HG03520 (cell line): ENCODE measurements at regions not wholly inside any gene's neighbourhood (a gene's known extent, or its start where the extent isn't known, plus 50 kb on each side); places are given as distances from the start of the nearest gene placed in this dataset.
"Not testable (repeated sequence)": the region's sequence is repeated elsewhere in the genome, so short reads cannot be mapped to it uniquely, and the experiment has no call there.

Experiments used
- ATAC-seq: cut with Tn5 transposase; IDR thresholded peaks from one replicate; pipeline ENCODE4 v1.9.1; 2021; ENCODE audit warnings: mild to moderate bottlenecking, moderate library complexity; ENCODE audit not compliant: unreplicated experiment

DNA sequence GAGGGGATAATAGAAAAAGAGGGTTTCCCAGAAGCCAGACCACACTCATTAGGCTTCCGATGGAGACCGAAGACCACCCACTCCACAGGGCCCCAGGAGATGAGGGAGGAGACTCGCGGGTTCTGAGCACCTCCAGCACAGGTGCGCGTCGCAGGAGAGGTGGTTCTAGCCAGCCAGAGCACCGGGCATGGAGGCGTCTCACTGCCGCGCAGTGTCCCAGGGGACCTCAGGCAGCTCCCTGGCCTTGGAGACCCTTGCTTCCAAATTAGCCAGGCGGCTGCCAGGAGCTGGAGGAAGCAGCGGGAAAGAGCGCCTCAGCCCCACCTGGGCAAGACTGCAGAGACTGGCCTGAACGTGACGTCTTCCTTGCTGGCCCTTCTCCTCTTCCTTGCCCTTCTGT, 115.4 kb upstream of the FBXL7 start:
- ATAC-seq, result no peak

DNA sequence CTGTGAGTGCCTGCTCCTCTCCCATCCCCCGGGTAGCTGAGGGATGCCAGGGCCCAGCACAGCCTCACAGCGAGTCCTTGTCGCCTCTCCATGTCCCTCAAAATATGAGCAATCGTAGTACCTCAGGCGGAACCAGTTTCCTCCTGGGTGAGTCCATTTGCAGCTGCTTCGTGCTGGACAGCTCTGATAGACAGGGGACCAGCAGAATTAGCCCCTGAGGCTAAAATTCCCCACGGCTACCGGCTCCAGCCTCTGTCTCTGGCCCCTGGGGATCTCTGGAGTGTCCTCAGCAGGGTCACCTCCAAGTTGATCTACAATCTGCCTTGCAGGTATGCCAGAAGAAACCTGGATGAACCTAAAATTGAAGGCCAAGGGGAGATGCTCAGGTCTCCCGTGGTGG, 115.8 kb upstream of the FBXL7 start:
- no peak for ATAC-seq

DNA sequence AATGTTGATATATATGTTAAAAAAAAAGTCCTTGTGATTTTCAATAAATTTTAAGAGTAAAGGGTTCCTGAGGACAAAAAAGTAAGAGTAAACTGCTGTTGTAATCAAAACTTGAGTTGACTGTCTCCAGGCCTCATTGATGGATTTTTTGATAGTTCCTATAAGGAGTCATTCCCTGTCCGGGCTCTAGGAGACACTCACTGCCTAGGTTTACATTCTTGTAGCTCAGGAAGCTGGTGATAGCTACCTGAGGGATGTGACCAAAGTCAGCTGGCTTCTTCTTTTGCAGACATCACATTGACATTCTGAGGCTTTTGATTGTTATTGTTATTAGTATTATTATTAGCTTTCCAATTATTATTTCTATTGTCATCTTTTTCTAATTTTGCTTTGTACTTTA, 116.5 kb upstream of the FBXL7 start:
- ATAC-seq, result no peak

DNA sequence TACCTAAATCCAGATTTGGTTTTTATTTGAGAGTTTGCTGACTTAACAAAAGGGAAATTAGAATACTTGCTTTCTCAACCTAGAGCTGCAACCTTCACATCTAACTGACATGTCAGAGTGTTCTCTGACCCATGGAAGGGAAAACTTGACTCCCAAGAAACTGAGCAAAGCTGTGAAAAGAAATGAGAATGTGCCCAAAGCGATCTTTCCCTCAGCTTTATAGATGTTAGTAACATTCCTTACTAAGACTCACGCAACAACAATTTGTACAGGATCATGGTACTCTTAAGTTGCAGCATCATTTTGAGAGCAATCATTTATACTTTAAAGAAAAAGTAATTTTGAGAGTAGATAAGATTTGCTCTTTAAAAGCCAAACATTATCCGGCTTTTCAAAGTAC, 117.0 kb upstream of the FBXL7 start:
- no peak for ATAC-seq

DNA sequence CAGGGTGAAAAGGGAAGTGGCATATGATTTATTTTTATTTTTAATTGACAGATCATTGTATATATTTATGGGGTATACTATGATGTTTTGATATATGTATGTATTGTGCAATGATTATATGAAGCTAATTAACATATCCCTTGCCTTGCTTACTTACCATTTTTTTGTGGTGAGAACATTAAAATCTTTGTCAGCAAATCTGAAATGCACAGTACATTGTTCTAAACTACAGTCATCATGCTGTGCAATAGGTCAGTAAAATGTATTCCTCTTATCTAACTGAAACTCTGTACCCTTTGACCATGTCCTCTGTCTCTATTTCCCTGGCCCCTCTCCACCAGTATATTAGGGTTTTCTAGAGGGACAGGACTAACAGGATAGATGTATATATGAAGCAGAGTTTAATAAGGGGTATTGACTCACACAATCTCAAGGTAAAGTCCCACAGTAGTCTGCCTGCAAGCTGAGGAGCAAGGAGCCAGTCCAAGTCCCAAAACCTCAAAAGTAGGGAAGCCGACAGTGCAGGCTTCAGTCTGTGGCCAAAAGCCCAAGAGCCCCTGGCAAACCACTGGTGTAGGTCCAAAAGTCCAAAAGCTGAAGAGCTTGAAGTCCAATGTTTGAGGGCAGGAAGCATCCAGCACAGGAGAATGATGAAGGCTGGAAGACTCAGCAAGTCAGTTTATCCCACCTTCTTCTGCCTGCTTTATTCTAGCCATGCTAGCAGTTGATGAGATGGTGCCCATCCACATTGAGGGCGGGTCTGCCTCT, 122.2 kb upstream of the FBXL7 start:
- no peak for ATAC-seq

DNA sequence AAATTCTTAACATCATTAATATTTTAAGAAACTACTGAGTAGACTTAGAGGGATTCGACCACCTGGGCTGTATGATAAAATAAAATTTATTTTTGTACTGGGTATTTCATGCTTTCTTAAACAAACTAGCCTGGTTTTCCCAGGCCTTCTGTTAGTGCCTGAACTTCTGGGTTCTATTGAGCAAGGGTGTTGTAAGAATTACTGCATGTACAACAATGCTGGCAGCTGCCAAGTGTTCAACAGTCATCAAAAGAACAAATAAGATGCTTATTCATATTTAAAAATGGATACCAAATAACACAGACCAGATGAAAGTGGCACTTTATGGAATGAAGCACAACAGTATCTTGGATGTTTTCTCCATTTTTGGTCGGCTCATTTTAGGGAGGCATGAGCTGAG, 123.2 kb upstream of the FBXL7 start:
- no peak for ATAC-seq

DNA sequence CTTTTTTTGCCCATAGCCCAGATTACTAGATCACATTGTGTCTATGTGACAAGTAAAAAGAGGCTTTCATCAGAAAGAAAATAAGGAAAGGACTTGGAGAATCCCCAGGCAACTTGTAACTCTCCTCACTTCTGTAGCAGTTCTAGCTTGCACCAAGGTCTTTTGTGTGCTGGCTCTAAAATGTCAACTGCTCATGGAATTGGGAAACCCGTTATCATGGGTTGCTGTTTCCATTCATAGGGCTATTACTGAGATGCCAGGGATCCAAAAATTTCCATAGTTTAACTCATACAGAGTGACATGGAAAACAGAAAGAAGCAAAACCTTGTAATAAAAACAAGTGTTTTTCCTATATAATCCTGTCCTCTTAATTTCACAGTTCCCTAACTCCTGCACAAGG, 123.9 kb upstream of the FBXL7 start:
- ATAC-seq, result no peak

DNA sequence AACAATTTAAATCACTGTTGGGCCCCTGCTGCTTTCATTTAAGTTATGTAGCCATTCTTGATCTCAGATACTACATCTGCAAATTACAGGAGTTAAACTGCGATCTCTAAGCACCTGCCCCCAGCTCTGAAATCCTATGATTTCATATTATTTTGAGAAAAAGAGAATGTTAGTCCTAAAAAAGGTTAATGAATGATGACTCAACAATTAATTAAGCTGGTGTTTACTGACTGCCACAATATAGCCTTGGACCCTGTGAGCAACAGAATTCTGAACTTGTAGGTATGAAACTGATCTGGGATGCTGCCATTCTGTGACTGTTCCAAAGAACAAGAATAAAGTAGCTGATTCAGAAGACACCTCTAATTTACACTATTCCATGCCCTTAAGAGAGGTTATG, 124.4 kb upstream of the FBXL7 start:
- ATAC-seq, result no peak

DNA sequence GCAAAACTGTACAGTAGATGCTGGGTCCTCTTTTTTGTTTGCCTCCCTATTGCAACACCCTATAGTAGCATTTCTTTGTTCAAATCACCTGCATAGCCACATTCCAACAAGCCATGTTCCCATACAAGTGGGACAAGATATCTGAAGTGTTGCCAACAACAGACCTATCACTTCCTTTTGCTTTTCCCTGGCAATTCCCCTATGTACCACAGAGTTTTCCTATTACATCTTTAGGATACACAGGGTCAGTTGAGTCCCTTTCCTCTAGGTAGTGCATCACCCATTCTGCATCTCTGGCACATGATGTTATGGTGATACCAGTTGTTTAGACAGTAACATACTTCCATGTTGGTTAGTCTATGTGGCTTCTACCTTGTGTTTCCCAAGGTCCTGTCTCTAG, 125.1 kb upstream of the FBXL7 start:
- no peak for ATAC-seq

DNA sequence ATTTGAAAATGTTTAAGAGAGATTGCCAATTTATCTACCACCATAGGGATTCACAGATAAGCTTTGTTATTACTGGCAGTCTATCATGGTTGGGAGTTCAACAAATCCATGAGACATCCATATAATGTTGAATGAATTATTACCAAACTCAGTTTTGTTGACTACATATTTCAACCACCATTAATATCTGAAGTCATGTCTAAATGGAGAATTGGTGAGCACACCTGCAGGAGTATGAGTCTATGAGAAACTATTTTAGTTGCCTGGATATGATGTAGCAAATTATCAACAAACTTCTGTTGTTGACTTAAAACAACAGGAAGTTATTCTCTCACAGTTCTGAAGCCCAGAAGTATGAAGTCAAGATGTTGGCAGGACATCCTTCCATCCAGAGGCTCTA, 126.8 kb upstream of the FBXL7 start:
- ATAC-seq, result no peak

DNA sequence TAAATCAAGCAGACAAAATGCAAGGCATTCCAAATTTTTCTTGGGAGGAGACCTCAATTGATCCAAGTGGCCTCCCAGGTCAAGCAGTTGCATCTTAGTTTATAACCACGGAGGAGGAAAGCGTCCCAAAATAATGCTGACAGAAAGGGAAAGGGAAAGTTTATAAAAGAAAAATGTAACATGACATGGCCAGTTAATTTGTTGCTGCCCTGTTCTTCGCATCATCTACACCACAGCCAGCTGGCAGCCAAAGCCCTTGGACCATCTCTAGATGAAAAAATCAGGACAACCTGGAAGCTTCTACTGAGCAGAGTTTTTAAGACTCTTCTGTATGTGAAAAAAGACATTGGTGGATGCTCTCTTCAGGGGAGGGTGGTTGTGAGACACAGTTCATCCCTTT, 128.8 kb upstream of the FBXL7 start:
- no peak for ATAC-seq

DNA sequence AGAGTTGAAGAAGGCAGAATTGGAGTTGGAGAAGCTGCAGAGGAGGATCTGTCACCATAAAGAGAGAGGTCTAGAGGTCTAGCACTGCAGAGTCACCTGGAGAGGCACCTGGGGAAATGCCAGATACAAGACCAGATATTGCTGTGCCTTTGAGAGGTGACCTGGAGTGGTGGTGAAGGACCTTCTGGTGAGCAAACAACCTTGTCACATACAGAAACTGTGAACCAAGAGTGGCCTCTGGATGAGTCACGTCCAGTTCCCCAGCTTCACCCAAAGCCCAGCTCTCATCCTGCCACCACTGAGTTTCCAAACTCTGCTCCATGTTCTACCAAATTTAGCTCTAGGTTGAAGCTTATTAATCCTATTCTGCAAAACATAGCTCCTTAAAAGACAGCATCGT, 131.1 kb upstream of the FBXL7 start:
- ATAC-seq, result no peak

DNA sequence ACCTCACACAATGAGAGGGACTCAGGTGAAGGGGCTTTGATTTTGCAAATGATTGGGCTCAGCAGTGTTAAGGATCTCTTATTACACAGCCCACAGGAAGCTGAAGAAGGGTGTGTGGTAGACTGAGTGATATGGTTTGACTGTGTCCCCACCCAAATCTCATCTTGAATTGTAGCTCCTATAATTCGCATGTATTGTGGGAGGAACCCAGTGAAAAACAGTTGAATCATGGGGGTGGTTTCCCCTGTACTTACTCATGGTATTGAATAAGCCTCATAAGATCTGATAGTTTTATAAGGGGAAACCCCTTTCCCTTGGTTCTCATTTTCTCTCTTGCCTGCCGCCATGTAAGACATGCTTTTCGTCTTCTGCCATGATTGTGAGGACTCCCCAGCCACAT, 132.5 kb upstream of the FBXL7 start:
- no peak for ATAC-seq

DNA sequence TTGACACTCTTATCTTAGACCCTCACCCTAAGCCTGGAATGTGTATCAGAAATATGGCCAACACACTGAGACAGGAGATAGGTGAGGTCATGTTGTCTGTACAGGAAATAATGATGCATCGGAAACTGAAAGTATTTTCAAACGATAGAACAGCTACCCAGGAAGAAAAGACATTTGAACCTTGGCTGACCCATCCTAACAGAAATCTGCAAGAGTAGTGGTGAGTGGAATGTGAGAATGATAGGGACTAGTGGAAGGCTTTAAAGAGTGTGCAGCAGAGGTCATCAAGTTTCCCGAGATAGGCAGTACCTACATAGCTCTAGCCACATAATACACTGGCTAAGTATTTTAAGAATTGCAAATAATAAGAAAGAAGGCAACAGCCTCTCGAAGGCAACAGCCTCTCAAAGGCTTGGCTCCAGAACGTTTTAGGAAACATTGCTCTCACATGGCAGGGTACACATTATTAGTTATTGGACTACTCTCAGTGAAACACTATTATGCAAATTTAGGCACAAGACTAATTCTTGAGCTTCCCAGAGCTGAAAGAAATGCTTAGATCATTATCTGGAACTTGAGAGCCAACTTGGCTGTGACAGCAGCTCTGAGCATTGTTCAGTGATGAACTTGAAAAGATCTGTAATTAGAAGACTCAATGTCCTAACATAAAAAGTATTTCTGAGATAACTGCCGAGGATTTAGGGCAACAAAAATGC, 133.1 kb upstream of the FBXL7 start:
- ATAC-seq, result no peak

DNA sequence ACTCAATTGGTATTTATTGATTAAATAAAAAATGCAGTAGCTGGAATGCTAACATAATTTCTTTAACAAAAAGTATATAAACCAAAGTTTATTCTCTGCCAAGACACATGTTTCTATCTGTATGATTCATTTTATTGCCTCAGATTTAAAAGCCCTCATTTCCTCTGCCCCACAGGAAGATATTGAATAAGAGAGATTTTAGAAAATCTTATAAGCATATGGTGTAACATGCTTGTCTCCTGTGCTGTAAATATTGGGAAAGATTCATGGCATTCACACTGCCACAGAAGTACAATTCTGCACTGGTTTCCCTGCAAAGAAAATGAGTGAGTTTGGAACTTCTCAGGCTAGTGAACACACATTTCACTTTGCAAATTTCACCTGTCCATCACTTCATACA, 134.9 kb upstream of the FBXL7 start:
- ATAC-seq, result no peak

DNA sequence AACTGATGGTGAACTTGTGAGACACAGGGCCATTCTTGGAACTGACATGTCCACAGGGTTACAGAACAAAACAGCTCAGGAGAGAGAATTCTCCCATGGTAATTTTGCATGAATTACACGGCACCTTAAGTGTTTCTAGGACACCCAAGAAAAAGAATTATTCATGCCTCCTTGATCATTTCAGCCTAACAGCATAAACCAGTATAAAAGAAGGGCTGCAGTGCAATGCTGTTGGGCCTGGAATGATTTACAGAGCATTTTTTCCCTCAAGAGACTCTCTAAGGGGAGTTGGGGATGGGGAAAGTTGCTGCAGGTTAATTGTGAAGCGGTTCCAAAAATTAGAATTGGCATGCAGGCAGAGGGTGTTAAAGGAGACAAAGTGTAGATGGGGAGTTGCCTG, 136.4 kb upstream of the FBXL7 start:
- ATAC-seq, result no peak

DNA sequence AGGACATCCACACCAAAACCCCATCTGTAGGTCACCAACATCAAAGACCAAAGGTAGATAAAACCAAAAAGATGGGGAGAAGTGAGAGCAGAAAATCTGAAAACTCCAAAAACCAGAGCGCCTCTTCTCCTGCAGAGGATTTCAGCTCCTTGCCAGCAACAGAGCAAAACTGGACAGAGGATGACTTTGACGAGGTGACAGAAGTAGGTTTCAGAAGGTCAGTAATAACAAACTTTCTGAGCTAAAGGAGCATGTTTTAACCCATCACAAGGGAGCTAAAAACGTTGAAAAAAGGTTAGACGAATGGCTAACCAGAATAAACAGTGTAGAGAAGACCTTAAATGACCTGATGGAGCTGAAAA, 142.9 kb upstream of the FBXL7 start:
- not testable (repeated sequence) for ATAC-seq

DNA sequence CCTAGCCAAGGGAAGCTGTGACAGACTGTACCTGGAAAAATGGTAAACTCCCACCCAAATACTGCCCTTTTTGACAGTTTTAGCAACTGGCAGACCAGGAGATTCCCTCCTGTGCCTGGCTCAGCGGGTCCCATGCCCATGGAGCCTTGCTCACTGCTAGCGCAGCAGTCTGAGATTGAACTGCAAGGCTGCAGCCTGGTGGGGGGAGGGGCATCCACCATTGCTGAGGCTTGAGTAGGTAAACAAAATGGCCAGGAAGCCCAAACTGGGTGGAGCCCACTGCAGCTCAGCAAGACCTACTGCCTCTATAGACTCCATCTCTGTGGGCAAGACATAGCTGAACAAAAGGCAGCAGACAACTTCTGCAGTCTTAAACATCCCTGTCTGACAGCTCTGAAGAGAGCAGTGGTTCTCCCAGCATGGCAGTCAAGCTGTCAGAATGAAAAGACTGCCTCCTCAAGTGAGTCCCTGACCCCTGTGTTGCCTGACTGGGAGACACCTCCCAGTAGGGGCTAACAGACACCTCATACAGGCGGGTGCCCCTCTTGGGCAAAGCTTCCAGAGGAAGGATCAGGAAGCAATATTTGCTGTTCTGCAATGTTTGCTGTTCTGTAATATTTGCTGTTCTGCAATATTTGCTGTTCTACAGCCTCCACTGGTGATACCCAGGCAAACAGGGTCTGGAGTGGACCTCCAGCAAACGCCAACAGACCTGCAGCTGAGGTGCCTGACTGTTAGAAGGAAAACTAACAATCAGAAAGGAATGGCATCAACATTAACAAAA, 143.5 kb upstream of the FBXL7 start:
- not testable (repeated sequence) for ATAC-seq

DNA sequence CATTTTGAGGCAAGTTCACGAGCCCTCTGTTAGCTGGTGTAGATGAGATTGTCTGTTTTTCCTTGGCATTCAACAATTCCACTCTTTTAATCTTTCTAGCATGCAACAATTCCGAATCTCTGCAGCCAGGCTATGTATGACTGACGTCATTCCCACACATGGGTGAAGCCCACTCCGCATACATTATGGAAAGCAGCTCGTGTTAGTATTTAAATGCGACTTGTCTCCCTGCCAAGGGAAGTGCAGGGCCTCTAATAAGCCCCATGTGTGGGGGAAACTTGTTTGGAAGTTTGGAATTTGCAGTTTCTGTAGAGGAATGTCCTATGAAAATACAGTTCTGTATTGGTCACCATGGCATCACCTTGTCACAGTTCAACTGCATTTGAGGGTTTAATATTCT, 146.0 kb upstream of the FBXL7 start:
- ATAC-seq, result no peak

DNA sequence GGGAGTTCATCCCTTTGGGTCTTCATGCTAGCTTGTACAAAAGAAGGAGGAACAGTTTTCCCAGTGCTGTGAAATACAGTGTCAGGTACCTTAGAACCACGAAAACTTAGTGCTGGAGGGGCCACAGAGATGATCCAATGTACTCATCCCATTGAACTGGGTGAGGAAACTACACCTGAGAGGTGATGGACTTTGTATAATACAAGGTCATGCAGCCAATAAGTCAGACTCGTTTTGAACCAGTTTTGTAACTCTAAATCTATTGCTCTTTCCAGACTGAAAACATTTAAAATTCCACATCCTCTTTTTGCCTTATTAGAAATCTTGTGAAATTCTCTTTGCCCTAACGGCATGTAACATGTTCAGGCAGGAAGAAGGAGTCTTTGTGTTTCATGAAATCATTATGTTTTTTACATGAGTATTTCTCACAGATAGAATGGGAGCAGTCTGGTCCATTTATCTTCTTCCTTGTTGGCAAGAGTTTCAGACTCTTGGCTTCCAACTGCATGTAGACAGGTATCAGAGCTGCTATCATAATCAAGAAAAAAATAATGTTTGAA, 146.8 kb upstream of the FBXL7 start:
- no peak for ATAC-seq

DNA sequence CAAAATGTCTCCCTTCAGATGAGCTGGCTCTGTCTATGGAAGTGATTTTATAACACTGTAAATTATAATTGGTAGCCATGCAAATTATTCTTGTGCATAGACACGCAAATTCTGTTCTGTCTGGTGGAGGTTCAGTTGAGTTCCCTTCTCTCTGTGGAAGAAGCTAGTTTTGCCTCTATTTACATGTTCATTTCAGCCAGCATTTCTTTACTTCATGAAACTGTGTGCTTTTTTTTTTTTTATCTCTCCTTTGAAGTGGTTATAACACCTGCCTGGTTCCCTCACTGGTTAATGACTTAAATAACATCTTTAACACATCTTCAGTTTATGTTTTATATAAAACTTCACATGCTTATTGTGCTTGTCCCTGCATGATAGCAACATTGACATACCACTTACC, 149.4 kb upstream of the FBXL7 start:
- ATAC-seq, result no peak

DNA sequence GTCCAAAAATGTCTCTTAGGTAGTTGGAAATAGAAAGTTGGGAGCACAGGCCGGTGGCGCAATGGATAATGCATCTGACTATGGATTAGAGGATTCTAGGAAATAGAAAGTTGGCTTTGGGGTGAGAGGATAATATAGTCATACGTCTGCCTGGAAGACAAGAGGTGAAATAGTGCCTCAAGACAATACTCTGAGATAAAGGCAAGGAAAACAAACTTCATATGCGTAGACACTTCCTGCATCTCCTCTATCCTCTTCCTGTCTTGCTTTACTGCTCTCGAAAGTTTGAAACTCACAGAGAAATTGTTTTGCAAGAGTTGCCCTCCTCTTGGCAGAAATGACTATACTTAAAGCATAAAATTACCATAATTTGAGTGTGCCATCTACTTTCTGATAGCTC, 153.2 kb upstream of the FBXL7 start:
- ATAC-seq, result no peak
